SK-N-SH (cell line): ENCODE measurements at regions not wholly inside any gene's neighbourhood (a gene's known extent, or its start where the extent isn't known, plus 50 kb on each side); places are given as distances from the start of the nearest gene placed in this dataset.

Source experiments
- EP300 ChIP-seq, 2 experiments: IDR thresholded peaks; 2 replicates each; pipeline versions ENCODE4 v1.4.0 to v1.6.1; 2012; ENCODE audit warnings: borderline replicate concordance in 1 of 2, low read depth in 1 of 2, low read length in 1 of 2
- EZH2phosphoT487 ChIP-seq: fragments of 200-600 bp; sonication (generic); IDR thresholded peaks from 2 replicates; pipeline ENCODE4 v1.6.1; 2017; ENCODE audit warnings: low read depth, mixed run types, mild to moderate bottlenecking, antibody characterized with exemption, moderate library complexity, borderline replicate concordance
- GABPA ChIP-seq: IDR thresholded peaks from 2 replicates; pipeline ENCODE4 v1.4.0; 2012; ENCODE audit warnings: low read depth, mild to moderate bottlenecking
- SMC3 ChIP-seq: IDR thresholded peaks from 2 replicates; pipeline ENCODE4 v1.6.1; 2012; ENCODE audit warnings: low read depth, low read length, improper control_type of control experiment
- TAF1 ChIP-seq: IDR thresholded peaks from 2 replicates; pipeline ENCODE4 v1.6.1; 2012; ENCODE audit warnings: low read depth, mild to moderate bottlenecking, low read length, moderate library complexity, borderline replicate concordance
- TF ChIP-seq, protein P1 (sequence below): fragments of 200-600 bp; sonication (generic); IDR thresholded peaks from 2 replicates; pipeline ENCODE4 v1.6.1; 2017; ENCODE audit warnings: antibody characterized with exemption, mild to moderate bottlenecking, moderate library complexity
- TF ChIP-seq, protein P2 (sequence below): IDR thresholded peaks from 2 replicates; pipeline ENCODE4 v1.4.0; 2012; ENCODE audit warnings: low read depth

DNA sequence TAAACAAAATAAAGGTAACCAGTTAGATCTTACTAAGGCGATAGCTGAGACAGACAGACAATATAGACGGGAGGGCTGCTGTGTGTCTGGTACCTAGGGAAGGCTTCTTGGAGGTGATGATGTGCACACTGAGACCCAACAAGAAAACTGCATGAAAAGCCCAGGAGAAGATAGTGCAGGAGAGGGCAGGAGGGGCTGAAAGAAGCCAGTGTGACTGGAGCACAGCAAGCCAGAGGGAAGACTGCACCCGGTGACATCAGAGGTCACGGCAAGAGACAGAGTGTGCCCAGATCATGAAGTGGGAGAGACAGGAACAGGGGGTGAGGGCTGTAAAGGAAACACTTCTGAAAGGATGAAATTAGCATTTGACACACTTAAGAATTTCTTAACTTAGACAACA is 266.3 kb downstream of the BRD1 start:
- TF ChIP-seq SMC3 = no peak
- TF ChIP-seq, protein P1, sequence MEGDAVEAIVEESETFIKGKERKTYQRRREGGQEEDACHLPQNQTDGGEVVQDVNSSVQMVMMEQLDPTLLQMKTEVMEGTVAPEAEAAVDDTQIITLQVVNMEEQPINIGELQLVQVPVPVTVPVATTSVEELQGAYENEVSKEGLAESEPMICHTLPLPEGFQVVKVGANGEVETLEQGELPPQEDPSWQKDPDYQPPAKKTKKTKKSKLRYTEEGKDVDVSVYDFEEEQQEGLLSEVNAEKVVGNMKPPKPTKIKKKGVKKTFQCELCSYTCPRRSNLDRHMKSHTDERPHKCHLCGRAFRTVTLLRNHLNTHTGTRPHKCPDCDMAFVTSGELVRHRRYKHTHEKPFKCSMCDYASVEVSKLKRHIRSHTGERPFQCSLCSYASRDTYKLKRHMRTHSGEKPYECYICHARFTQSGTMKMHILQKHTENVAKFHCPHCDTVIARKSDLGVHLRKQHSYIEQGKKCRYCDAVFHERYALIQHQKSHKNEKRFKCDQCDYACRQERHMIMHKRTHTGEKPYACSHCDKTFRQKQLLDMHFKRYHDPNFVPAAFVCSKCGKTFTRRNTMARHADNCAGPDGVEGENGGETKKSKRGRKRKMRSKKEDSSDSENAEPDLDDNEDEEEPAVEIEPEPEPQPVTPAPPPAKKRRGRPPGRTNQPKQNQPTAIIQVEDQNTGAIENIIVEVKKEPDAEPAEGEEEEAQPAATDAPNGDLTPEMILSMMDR = no peak
- no peak for TF ChIP-seq EP300 (IDR thresholded peaks at IDR 0.05; ENCODE audit: borderline replicate concordance in 1 of 2, low read depth in 1 of 2, low read length in 1 of 2)
- no peak for TF ChIP-seq EZH2phosphoT487
- no peak for TF ChIP-seq GABPA
- TF ChIP-seq, protein P2, sequence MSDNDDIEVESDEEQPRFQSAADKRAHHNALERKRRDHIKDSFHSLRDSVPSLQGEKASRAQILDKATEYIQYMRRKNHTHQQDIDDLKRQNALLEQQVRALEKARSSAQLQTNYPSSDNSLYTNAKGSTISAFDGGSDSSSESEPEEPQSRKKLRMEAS = no peak
- no peak for TF ChIP-seq TAF1
